Right renal cortex interstitium (tissue), 3 donors: ENCODE measurements at regions not wholly inside any gene's neighbourhood (a gene's known extent, or its start where the extent isn't known, plus 50 kb on each side); places are given as distances from the start of the nearest gene placed in this dataset.

Source experiments
- DNase-seq, 3 donors: peaks; one replicate each; pipeline ENCODE4 v3.0.0-alpha.2; 2013; ENCODE audit warnings: low read depth in 3 of 3, low spot score in 2 of 3

- DNase-seq = no peak
Observed at GRCh38 chr2:42851740-42852250, 59.4 kb upstream of the HAAO start.

- no peak for DNase-seq
Observed at GRCh38 chr2:42851186-42851585, 58.8 kb upstream of the HAAO start.

- DNase-seq = no peak
Observed at GRCh38 chr2:42850016-42850805, 57.8 kb upstream of the HAAO start.

GRCh38 chr2:42849311-42849710, 56.9 kb upstream of the HAAO start:
- no peak for DNase-seq

- DNase-seq = no peak
Observed at GRCh38 chr2:42848726-42849290, 56.4 kb upstream of the HAAO start.

GRCh38 chr2:42848265-42848664, 55.9 kb upstream of the HAAO start:
- DNase-seq = no peak

- no peak for DNase-seq
Observed at GRCh38 chr2:42847596-42848151, 55.3 kb upstream of the HAAO start.

- DNase-seq = no peak
Observed at GRCh38 chr2:42846932-42847595, 54.7 kb upstream of the HAAO start.

- no peak for DNase-seq
Observed at GRCh38 chr2:42846026-42846425, 53.6 kb upstream of the HAAO start.

- DNase-seq = peak; percentile 72 to 83 (median 75)
Observed at GRCh38 chr2:42844901-42845821, 52.8 kb upstream of the HAAO start.

- DNase-seq = no peak
Observed at GRCh38 chr2:42844366-42844765, 52.0 kb upstream of the HAAO start.

GRCh38 chr2:42843611-42844010, 51.2 kb upstream of the HAAO start:
- DNase-seq = no peak

GRCh38 chr2:42843131-42843530, 50.7 kb upstream of the HAAO start:
- DNase-seq = no peak

- DNase-seq = no peak
Observed at GRCh38 chr2:42842466-42842865, 50.1 kb upstream of the HAAO start.
